KMS-11 (cell line): ENCODE measurements at regions not wholly inside any gene's neighbourhood (a gene's known extent, or its start where the extent isn't known, plus 50 kb on each side); places are given as distances from the start of the nearest gene placed in this dataset.

Experiments
- H2AFZ ChIP-seq: fragments of 200-600 bp; sonication (generic); 2 replicates; pipeline ENCODE4 v1.6.1; 2016; ENCODE audit warnings: antibody characterized with exemption, mixed run types, low read depth
- H3K27ac ChIP-seq: fragments of 200-600 bp; sonication (generic); 2 replicates; pipeline ENCODE4 v1.6.1; 2016; ENCODE audit warnings: mild to moderate bottlenecking, mixed run types
- H3K27me3 ChIP-seq: fragments of 200-600 bp; sonication (generic); 2 replicates; pipeline ENCODE4 v1.6.1; 2017; ENCODE audit warnings: mild to moderate bottlenecking, low read depth, mixed run types, moderate library complexity; ENCODE audit not compliant: insufficient read depth
- H3K36me3 ChIP-seq: fragments of 200-600 bp; sonication (generic); 2 replicates; pipeline ENCODE4 v1.6.1; 2017; ENCODE audit warnings: mild to moderate bottlenecking, mixed run types; ENCODE audit not compliant: insufficient read depth
- H3K4me1 ChIP-seq: fragments of 200-600 bp; sonication (generic); 2 replicates; pipeline ENCODE4 v1.6.1; 2016; ENCODE audit warnings: mild to moderate bottlenecking, low read depth, mixed run types; ENCODE audit not compliant: poor library complexity, severe bottlenecking
- H3K4me2 ChIP-seq: fragments of 200-600 bp; sonication (generic); 2 replicates; pipeline ENCODE4 v1.7.0; 2016; ENCODE audit warnings: mild to moderate bottlenecking, mixed run types
- H3K4me3 ChIP-seq: fragments of 200-600 bp; sonication (generic); IDR thresholded peaks from 2 replicates; pipeline ENCODE4 v1.6.1; 2017; ENCODE audit warnings: low read depth, low read length, mixed read lengths; ENCODE audit not compliant: insufficient read depth
- H3K79me2 ChIP-seq: fragments of 200-600 bp; sonication (generic); 2 replicates; pipeline ENCODE4 v1.6.1; 2016; ENCODE audit warnings: low read depth, mixed run types; ENCODE audit not compliant: insufficient read depth
- H3K9ac ChIP-seq: fragments of 200-600 bp; sonication (generic); 2 replicates; pipeline ENCODE4 v1.6.1; 2016; ENCODE audit warnings: mild to moderate bottlenecking, mixed run types
- H4K20me1 ChIP-seq: fragments of 200-600 bp; sonication (generic); 2 replicates; pipeline ENCODE4 v1.6.1; 2016; ENCODE audit warnings: mild to moderate bottlenecking, mixed run types; ENCODE audit not compliant: insufficient read depth
- TF ChIP-seq, protein P1 (sequence below): fragments of 200-600 bp; sonication (generic); conservative IDR thresholded peaks from 2 replicates; pipeline ENCODE4 v1.6.1; 2017; ENCODE audit warnings: low read depth, mild to moderate bottlenecking, antibody characterized with exemption, low read length, moderate library complexity, mixed read lengths

DNA sequence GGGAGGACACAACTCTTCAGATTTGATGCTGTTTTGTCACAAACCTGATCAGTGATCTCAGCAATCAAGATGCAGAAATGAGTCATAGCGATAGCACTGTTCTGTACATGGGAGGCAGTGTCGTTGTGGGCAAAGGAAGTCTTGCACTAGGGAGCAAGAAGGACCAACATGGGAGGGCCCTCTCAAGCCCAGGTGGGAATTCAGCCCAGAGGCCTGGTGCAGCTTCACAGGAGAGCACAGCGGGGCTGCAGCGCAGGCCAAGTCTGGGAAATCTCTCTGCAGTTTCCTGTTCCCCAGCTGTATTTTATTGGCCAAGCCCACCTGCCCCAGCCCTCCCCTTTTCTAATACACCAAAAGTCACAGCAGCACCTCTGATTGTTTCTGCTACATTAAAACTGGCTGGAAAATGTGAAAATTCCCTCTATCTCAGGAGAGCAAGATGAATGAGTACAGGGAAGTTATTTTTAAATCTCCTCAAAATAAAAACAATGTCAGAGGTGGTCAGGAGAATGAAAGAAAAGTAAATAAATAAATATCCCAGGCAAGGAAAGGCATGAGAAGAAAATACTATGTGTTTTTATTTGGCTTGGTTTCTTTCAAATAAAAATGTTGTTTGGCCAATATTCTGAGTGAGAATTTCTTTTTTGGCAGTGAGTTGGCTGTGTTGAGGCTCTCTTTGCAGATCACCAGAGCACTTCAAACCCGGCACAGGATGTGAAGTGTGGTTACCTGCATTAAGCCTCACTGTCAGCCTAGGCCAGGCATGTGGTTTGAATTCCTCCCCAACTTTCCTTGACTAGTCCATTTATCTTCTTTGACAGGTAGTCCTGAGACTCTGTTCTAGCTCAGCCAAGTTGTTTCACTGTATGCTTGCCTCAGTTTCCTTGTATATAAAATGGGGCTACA, 422.1 kb downstream of the PLPP3 start:
- H4K20me1 ChIP-seq: no peaks in the 10 kb centered on the region
- no peak overlapping the region for H2AFZ ChIP-seq
- no peaks in the 10 kb centered on the region for H3K79me2 ChIP-seq
- H3K4me1 ChIP-seq: no peaks in the 10 kb centered on the region
- H3K27me3 ChIP-seq: no peaks in the 10 kb centered on the region
- H3K4me3 ChIP-seq: no peak overlapping the region
- H3K9ac ChIP-seq: no peak overlapping the region
- no peaks in the 10 kb centered on the region for H3K36me3 ChIP-seq
- TF ChIP-seq, protein P1, sequence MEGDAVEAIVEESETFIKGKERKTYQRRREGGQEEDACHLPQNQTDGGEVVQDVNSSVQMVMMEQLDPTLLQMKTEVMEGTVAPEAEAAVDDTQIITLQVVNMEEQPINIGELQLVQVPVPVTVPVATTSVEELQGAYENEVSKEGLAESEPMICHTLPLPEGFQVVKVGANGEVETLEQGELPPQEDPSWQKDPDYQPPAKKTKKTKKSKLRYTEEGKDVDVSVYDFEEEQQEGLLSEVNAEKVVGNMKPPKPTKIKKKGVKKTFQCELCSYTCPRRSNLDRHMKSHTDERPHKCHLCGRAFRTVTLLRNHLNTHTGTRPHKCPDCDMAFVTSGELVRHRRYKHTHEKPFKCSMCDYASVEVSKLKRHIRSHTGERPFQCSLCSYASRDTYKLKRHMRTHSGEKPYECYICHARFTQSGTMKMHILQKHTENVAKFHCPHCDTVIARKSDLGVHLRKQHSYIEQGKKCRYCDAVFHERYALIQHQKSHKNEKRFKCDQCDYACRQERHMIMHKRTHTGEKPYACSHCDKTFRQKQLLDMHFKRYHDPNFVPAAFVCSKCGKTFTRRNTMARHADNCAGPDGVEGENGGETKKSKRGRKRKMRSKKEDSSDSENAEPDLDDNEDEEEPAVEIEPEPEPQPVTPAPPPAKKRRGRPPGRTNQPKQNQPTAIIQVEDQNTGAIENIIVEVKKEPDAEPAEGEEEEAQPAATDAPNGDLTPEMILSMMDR: no peak
- no peak overlapping the region for H3K27ac ChIP-seq
- H3K4me2 ChIP-seq: no peak overlapping the region

DNA sequence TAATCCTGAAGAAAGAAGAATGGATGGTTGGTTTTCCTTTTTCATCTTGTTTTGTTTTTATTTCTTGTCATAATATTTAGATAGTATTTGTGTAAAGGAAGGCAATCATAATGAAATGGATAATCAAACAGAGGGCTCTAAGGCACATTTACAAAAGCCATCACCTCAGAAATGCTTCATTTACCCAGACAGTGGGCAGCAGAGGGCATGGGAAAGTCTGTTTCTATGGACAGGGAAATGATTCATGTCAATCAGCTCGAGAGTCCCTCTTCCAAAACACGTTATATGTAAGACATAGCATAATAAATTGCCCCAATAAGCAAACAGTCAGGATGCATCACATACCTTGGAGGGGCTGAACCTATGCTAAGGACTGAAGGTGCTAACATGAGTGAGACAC, 426.1 kb downstream of the PLPP3 start:
- Histone ChIP-seq H3K27me3 (no peaks in the 10 kb centered on the region), H3K4me3 (no peak overlapping the region), H3K9ac (no peak overlapping the region), H3K36me3 (no peaks in the 10 kb centered on the region), H3K79me2 (no peaks in the 10 kb centered on the region), H3K4me1 (no peaks in the 10 kb centered on the region), H4K20me1 (no peaks in the 10 kb centered on the region), H2AFZ (no peak overlapping the region), H3K27ac (no peak overlapping the region), H3K4me2 (no peak overlapping the region)
- TF ChIP-seq, protein P1: no peak

- Histone ChIP-seq H3K4me2 (no peak overlapping the region), H3K4me3 (no peak overlapping the region), H3K4me1 (no peaks in the 10 kb centered on the region), H2AFZ (no peak overlapping the region), H3K79me2 (no peaks in the 10 kb centered on the region), H3K27ac (no peak overlapping the region), H4K20me1 (no peaks in the 10 kb centered on the region), H3K36me3 (no peaks in the 10 kb centered on the region), H3K27me3 (no peaks in the 10 kb centered on the region), H3K9ac (no peak overlapping the region)
- TF ChIP-seq, protein P1: no peak
Measured at GRCh38 chr1:56152635-56153034, 426.7 kb downstream of the PLPP3 start.

GRCh38 chr1:56151402-56151801, 428.0 kb downstream of the PLPP3 start:
- no peak overlapping the region for H2AFZ ChIP-seq
- no peak overlapping the region for H3K9ac ChIP-seq
- no peaks in the 10 kb centered on the region for H3K27me3 ChIP-seq
- H3K4me2 ChIP-seq: no peak overlapping the region
- H3K4me1 ChIP-seq: no peaks in the 10 kb centered on the region
- TF ChIP-seq, protein P1: no peak
- no peak overlapping the region for H3K27ac ChIP-seq
- H4K20me1 ChIP-seq: no peaks in the 10 kb centered on the region
- H3K4me3 ChIP-seq: no peak overlapping the region
- H3K36me3 ChIP-seq: no peaks in the 10 kb centered on the region
- H3K79me2 ChIP-seq: no peaks in the 10 kb centered on the region
